ENCODE measurements at regions not wholly inside any gene's neighbourhood (a gene's known extent, or its start where the extent isn't known, plus 50 kb on each side); places are given as distances from the start of the nearest gene placed in this dataset.

DNA sequence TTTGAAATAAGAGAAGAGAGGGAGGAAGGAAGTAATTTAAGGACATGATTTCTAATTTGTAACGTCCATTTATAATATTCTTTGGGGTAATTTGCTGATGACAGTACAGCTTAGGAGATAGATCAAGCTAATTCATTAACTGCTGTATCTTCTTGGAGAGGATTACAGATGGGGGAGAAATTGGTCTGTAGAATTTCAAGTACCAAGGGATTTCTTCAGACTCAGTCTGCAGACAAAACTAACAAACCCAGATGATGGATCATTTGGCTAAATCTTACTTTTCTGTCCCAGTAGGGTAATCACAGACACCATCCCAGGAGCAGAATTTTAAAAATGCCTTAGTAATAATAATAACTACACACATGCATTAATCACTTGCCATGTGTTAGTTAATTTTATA is 711.8 kb downstream of the KCNJ2 start:
- H3K9me3 ChIP-seq, result no peaks in the 10 kb centered on the region
- H3K36me3 ChIP-seq, result no peaks in the 10 kb centered on the region
- no peaks in the 10 kb centered on the region for H3K27me3 ChIP-seq
- H3K4me1 ChIP-seq (ENCODE audit: control insufficient read depth in 1 of 2, insufficient read depth in 1 of 2, low read depth in 1 of 2, low read length in 1 of 2), result no peaks in the 10 kb centered on the region
- no peak for TF ChIP-seq CTCF (IDR thresholded peaks at IDR 0.05)
- H3K27ac ChIP-seq, result no peak overlapping the region
- H3K4me3 ChIP-seq (ENCODE audit: low read depth in 1 of 2, low read length in 1 of 2), result no peak overlapping the region

DNA sequence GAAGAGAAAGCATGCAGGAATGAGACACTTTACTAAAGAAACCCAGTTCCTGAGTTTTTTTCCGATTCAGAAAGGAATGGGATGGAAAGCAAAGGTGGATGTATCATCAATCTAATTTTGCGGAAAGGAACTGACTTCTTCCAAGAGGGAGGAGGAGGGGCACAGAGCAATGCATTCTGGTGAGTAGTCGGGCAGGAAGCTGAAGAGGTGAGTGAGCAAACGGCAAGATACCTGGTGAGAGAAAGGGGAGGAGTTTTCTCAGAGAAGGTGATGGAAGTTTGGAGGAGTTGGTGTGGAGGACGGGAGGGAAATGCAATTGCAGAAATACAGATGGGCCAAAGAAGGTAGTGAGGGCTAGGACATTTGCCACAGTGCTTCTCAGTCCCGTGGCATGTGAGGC is 713.2 kb downstream of the KCNJ2 start:
- TF ChIP-seq CTCF (IDR thresholded peaks at IDR 0.05), result no peak

DNA sequence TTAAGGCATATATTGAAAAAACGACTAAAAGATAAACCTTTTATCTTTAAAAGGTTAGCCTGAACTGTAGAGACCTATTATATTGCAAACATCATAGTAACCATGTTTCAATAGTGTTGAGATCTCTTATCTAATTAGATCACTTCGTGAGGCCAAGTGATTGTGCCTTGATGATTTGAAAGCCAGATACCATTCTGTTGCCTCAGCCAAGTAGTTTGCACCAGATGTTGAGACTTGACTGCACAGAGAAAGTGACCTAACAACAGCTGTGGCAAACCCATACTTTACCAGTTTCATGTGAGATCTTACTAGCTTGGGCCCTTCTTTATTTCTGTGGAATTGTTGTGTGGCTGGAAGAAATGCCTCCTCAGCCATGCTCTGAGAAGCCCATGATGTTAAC is 717.3 kb downstream of the KCNJ2 start:
- TF ChIP-seq CTCF (IDR thresholded peaks at IDR 0.05), result no peak
- H3K4me1 ChIP-seq (ENCODE audit: control insufficient read depth in 1 of 2, insufficient read depth in 1 of 2, low read depth in 1 of 2, low read length in 1 of 2), result no peaks in the 10 kb centered on the region
- H3K4me3 ChIP-seq (ENCODE audit: low read depth in 1 of 2, low read length in 1 of 2), result no peak overlapping the region

More for the DNA sequence above, 713.2 kb downstream of the KCNJ2 start:
- no peaks in the 10 kb centered on the region for H3K9me3 ChIP-seq
- H3K4me3 ChIP-seq (ENCODE audit: low read depth in 1 of 2, low read length in 1 of 2), result no peak overlapping the region
- no peaks in the 10 kb centered on the region for H3K4me1 ChIP-seq (ENCODE audit: control insufficient read depth in 1 of 2, insufficient read depth in 1 of 2, low read depth in 1 of 2, low read length in 1 of 2)
- H3K27me3 ChIP-seq, result no peaks in the 10 kb centered on the region
- H3K27ac ChIP-seq, result no peak overlapping the region
- no peaks in the 10 kb centered on the region for H3K36me3 ChIP-seq

GRCh38 chr17:70888324-70888723 is 719.0 kb downstream of the KCNJ2 start:
- Histone ChIP-seq H3K4me1 (ENCODE audit: control insufficient read depth in 1 of 2, insufficient read depth in 1 of 2, low read depth in 1 of 2, low read length in 1 of 2) (no peaks in the 10 kb centered on the region), H3K36me3 (no peaks in the 10 kb centered on the region), H3K9me3 (no peaks in the 10 kb centered on the region), H3K27ac (no peak overlapping the region), H3K27me3 (no peaks in the 10 kb centered on the region), H3K4me3 (ENCODE audit: low read depth in 1 of 2, low read length in 1 of 2) (no peak overlapping the region)
- TF ChIP-seq CTCF (IDR thresholded peaks at IDR 0.05), result no peak

More for the DNA sequence above, 717.3 kb downstream of the KCNJ2 start:
- Histone ChIP-seq H3K36me3 (no peaks in the 10 kb centered on the region), H3K27me3 (no peaks in the 10 kb centered on the region), H3K9me3 (no peaks in the 10 kb centered on the region), H3K27ac (no peak overlapping the region)

DNA sequence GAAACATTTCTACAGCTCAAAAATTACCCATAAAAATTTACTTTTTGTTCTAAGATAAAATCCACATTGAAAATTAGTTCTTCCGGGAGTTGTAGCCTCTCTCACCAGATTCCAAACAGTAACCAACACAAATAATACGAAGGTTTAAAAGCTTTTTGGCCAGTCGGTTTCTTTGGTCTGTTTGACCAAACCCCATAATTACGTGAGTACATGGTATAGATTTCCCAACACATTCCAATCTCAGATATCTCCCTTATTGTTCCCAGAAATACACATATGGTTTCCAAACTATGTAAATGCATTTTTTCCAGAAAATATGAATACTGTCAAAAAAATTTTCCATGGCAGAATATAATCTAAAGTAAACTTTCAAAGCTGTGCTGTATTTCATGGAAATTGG is 722.0 kb downstream of the KCNJ2 start:
- H3K4me3 ChIP-seq (ENCODE audit: low read depth in 1 of 2, low read length in 1 of 2), result no peak overlapping the region
- H3K9me3 ChIP-seq, result no peaks in the 10 kb centered on the region
- H3K4me1 ChIP-seq (ENCODE audit: control insufficient read depth in 1 of 2, insufficient read depth in 1 of 2, low read depth in 1 of 2, low read length in 1 of 2), result no peaks in the 10 kb centered on the region
- no peaks in the 10 kb centered on the region for H3K36me3 ChIP-seq
- TF ChIP-seq CTCF (IDR thresholded peaks at IDR 0.05), result no peak
- no peak overlapping the region for H3K27ac ChIP-seq
- no peaks in the 10 kb centered on the region for H3K27me3 ChIP-seq

DNA sequence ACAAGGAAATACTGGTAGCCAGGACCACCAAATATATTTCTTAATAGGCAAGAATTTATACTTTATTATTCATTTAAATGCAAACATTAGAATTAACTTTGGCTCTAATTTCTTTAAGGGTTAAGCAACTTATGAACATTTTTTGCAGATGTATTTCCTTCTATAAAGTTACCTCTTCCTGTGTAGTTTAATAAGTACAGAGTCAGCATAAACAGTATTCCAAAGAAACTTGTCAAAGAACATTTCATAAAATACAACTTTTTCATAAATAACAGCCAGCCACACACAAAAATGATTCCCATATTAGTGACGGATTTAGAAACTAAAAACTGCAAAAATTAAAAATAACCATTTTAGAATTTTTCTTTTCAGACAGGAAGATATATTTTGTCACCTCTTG is 723.2 kb downstream of the KCNJ2 start:
- TF ChIP-seq CTCF (IDR thresholded peaks at IDR 0.05), result no peak
- H3K4me3 ChIP-seq (ENCODE audit: low read depth in 1 of 2, low read length in 1 of 2), result no peak overlapping the region
- H3K4me1 ChIP-seq (ENCODE audit: control insufficient read depth in 1 of 2, insufficient read depth in 1 of 2, low read depth in 1 of 2, low read length in 1 of 2), result no peaks in the 10 kb centered on the region
- no peak overlapping the region for H3K27ac ChIP-seq
- no peaks in the 10 kb centered on the region for H3K27me3 ChIP-seq
- no peaks in the 10 kb centered on the region for H3K36me3 ChIP-seq
- no peaks in the 10 kb centered on the region for H3K9me3 ChIP-seq
